HepG2 (cell line): ENCODE measurements at regions not wholly inside any gene's neighbourhood (a gene's known extent, or its start where the extent isn't known, plus 50 kb on each side); places are given as distances from the start of the nearest gene placed in this dataset.

Experiments
- BRD4 ChIP-seq: sonication (generic); formaldehyde crosslinking; IDR thresholded peaks from 2 replicates; pipeline ENCODE4 v1.4.0; 2020; ENCODE audit warnings: missing genetic modification reagents
- CSRNP2 ChIP-seq: sonication (generic); formaldehyde crosslinking; conservative IDR thresholded peaks from 2 replicates; pipeline ENCODE4 v1.8.0; 2022; ENCODE audit warnings: low read depth, missing genetic modification reagents
- E2F5 ChIP-seq: sonication (generic); formaldehyde crosslinking; conservative IDR thresholded peaks from 2 replicates; pipeline ENCODE4 v1.4.0; 2020; ENCODE audit warnings: missing genetic modification reagents
- GTF3A ChIP-seq: sonication (generic); formaldehyde crosslinking; conservative IDR thresholded peaks from 2 replicates; pipeline ENCODE4 v1.4.0; 2020; ENCODE audit warnings: mild to moderate bottlenecking, missing genetic modification reagents
- IKZF5 ChIP-seq: IDR thresholded peaks from 2 replicates; pipeline ENCODE4 v1.6.1; 2018; ENCODE audit warnings: missing genetic modification reagents, mild to moderate bottlenecking, missing compliant biosample characterization
- MBD4 ChIP-seq: IDR thresholded peaks from 2 replicates; pipeline ENCODE4 v1.6.1; 2012; ENCODE audit warnings: low read length, inconsistent platforms, borderline replicate concordance
- PPARG ChIP-seq: conservative IDR thresholded peaks from 2 replicates; pipeline ENCODE4 v1.6.1; 2016; ENCODE audit warnings: missing biosample characterization, missing genetic modification reagents
- SRSF4 ChIP-seq: fragments of 200-400 bp; formaldehyde crosslinking; IDR thresholded peaks from one replicate; pipeline ENCODE4 v1.6.1; 2018; ENCODE audit warnings: mild to moderate bottlenecking, low read depth, low read length, moderate library complexity; ENCODE audit not compliant: poor library complexity, severe bottlenecking
- TARDBP ChIP-seq: sonication (generic); formaldehyde crosslinking; IDR thresholded peaks from 2 replicates; pipeline ENCODE4 v1.8.0; 2022; ENCODE audit warnings: mild to moderate bottlenecking, missing genetic modification reagents
- TCF7 ChIP-seq: sonication (generic); IDR thresholded peaks from 2 replicates; pipeline ENCODE4 v1.6.1; 2016; ENCODE audit warnings: antibody characterized with exemption, low read depth
- TOPORS ChIP-seq: sonication (generic); formaldehyde crosslinking; IDR thresholded peaks from 2 replicates; pipeline ENCODE4 v1.8.0; 2023; ENCODE audit warnings: mild to moderate bottlenecking, missing genetic modification reagents
- TP53 ChIP-seq: sonication (generic); formaldehyde crosslinking; conservative IDR thresholded peaks from 2 replicates; pipeline ENCODE4 v1.4.0; 2020; ENCODE audit warnings: missing genetic modification reagents
- WIZ ChIP-seq: sonication (generic); formaldehyde crosslinking; IDR thresholded peaks from 2 replicates; pipeline ENCODE4 v1.5.1; 2020; ENCODE audit warnings: mild to moderate bottlenecking, missing genetic modification reagents
- ZC3H13 ChIP-seq: sonication (generic); formaldehyde crosslinking; IDR thresholded peaks from 2 replicates; pipeline ENCODE4 v1.8.1; 2023; ENCODE audit warnings: mild to moderate bottlenecking, missing genetic modification reagents, moderate library complexity
- ZMYM3 ChIP-seq: sonication (generic); formaldehyde crosslinking; IDR thresholded peaks from 2 replicates; pipeline ENCODE4 v1.5.1; 2020; ENCODE audit warnings: mild to moderate bottlenecking, missing genetic modification reagents
- ZNF331 ChIP-seq: sonication (generic); formaldehyde crosslinking; IDR thresholded peaks from 2 replicates; pipeline ENCODE4 v1.4.0; 2020; ENCODE audit warnings: missing genetic modification reagents
- ZNF337 ChIP-seq: sonication (generic); formaldehyde crosslinking; IDR thresholded peaks from 2 replicates; pipeline ENCODE4 v1.5.1; 2020; ENCODE audit warnings: missing genetic modification reagents, low read depth, mild to moderate bottlenecking, borderline replicate concordance
- ZNF362 ChIP-seq: sonication (generic); formaldehyde crosslinking; IDR thresholded peaks from 2 replicates; pipeline ENCODE4 v1.4.0; 2020; ENCODE audit warnings: missing genetic modification reagents, mild to moderate bottlenecking, borderline replicate concordance
- ZNF557 ChIP-seq: sonication (generic); formaldehyde crosslinking; IDR thresholded peaks from 2 replicates; pipeline ENCODE4 v1.4.0; 2020; ENCODE audit warnings: missing genetic modification reagents
- ZNF770 ChIP-seq: sonication (generic); formaldehyde crosslinking; IDR thresholded peaks from 2 replicates; pipeline ENCODE4 v1.5.0; 2020; ENCODE audit warnings: mild to moderate bottlenecking, missing genetic modification reagents
- ZNF784 ChIP-seq: sonication (generic); formaldehyde crosslinking; IDR thresholded peaks from 2 replicates; pipeline ENCODE4 v1.5.1; 2020; ENCODE audit warnings: missing genetic modification reagents, mild to moderate bottlenecking, borderline replicate concordance
- ZNF850 ChIP-seq: sonication (generic); formaldehyde crosslinking; conservative IDR thresholded peaks from 2 replicates; pipeline ENCODE4 v1.9.0; 2021; ENCODE audit warnings: mild to moderate bottlenecking, missing genetic modification reagents

GRCh38 chr21:14889080-14889810 lies 175.6 kb downstream of the NRIP1 start (continued):
- TF ChIP-seq ZNF770 (CRISPR knock-in tag) = 0 out of 2 replicates have a peak, but pooled peaks have one; percentile 36
- TF ChIP-seq ZNF337 (CRISPR knock-in tag) = no peak
- peak; percentile 88; the same call in 1 of the 2 replicates for TF ChIP-seq MBD4
- no peak for TF ChIP-seq CSRNP2 (CRISPR knock-in tag)
- no peak for TF ChIP-seq ZNF850 (CRISPR knock-in tag)
- TF ChIP-seq ZNF331 (CRISPR knock-in tag) = peak; percentile 55; the same call in 1 of the 2 replicates
- TF ChIP-seq E2F5 (CRISPR knock-in tag) = no peak
- peak; percentile 30; the same call in 1 of the 2 replicates for TF ChIP-seq WIZ (CRISPR knock-in tag)
- TF ChIP-seq GTF3A = no peak
- peak; percentile 62 for TF ChIP-seq TCF7
- 0 out of 2 replicates have a peak, but pooled peaks have one; percentile 54 for TF ChIP-seq TP53 (CRISPR knock-in tag)
- no peak for TF ChIP-seq ZC3H13 (CRISPR knock-in tag)
- TF ChIP-seq IKZF5 = 0 out of 2 replicates have a peak, but pooled peaks have one; percentile 34
- TF ChIP-seq ZNF362 (CRISPR knock-in tag) = peak; percentile 94
- peak; percentile 67; the same call in 1 of the 2 replicates for TF ChIP-seq PPARG (CRISPR knock-in tag)
- no peak for TF ChIP-seq SRSF4
- TF ChIP-seq ZMYM3 (CRISPR knock-in tag) = peak; percentile 48; the same call in 1 of the 2 replicates
- TF ChIP-seq TARDBP (CRISPR knock-in tag) = peak; percentile 81; the same call in 1 of the 2 replicates
- TF ChIP-seq TOPORS (CRISPR knock-in tag) = peak; percentile 68; the same call in 1 of the 2 replicates
- 0 out of 2 replicates have a peak, but pooled peaks have one; percentile 23 for TF ChIP-seq ZNF557 (CRISPR knock-in tag)
- TF ChIP-seq BRD4 (CRISPR knock-in tag) = peak; percentile 35; the same call in 1 of the 2 replicates
- peak; percentile 71; the same call in 1 of the 2 replicates for TF ChIP-seq ZNF784
